ENCODE measurements at regions not wholly inside any gene's neighbourhood (a gene's known extent, or its start where the extent isn't known, plus 50 kb on each side); places are given as distances from the start of the nearest gene placed in this dataset.

DNA sequence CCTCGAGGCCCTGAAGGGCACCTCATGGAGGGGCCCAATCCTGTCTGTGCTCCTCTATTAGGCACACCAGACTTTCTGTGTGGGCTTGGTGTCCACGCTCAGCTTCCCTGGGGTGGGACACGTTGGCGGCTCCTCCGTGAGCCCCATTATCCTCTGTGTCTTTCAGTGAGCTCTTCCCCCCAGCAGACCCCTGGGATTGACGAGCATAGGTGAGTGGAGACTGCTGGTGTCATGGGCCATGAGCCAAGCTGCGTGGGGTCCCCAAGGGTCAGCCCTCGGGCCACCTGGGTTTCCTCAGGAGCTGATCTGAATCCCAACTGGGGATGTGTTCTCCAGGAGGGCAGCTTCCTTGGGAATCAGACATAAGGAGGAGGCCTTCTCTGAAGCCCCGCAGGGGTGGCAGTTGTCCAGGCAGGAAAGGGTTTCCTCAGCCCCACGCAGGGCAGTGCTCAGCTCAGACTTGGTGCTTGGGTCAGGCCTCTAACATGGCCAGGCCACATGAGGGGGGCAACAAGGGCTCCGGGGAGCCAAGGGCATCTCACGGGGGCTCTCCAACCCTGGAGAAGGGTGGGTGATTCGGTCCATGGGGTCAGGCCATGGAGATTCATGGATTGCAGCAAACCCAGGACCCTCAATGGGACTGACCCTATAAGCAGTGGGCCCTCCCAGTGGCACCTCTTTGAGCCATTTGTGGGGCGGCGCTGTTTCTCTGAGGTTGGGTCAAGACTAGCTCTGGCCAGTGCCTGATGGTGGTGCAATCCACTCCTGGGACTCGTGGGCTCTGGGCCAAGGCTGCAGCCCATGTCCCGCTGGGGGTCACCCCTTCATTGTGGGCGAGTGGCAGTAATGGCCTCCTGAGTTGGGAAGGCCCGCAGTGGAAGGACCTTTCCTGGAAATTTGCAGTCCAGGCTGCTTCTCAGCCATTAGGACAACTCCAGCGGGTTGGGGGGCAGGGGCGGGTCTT, 222.5 kb downstream of the SNRPN start:
- H2AK9ac ChIP-seq (replicated peaks; ENCODE audit: low read depth, low read length, poor library complexity), result no peak overlapping the region
- no peaks in the 10 kb centered on the region for H3K79me1 ChIP-seq (ENCODE audit: low read depth in 1 of 2, low read length in 2 of 2)
- H3K9me3 ChIP-seq (ENCODE audit: control insufficient read depth, insufficient read depth, low read length), result peaks cover 74% of the 10 kb centered on the region
- no peak overlapping the region for H2BK15ac ChIP-seq (ENCODE audit: low read depth, low read length)
- intact Hi-C loops (cut with micrococcal nuclease), result no loop called here
- no peak overlapping the region for H3K27ac ChIP-seq (ENCODE audit: insufficient read depth, low read length)
- no peak overlapping the region for H3K4ac ChIP-seq (ENCODE audit: low read depth, low read length)
- no peak overlapping the region for H2AFZ ChIP-seq (replicated peaks; ENCODE audit: low read length, poor library complexity)
- no peak overlapping the region for H4K8ac ChIP-seq (ENCODE audit: low read depth in 2 of 2, low read length in 2 of 2)
- H3K23ac ChIP-seq (ENCODE audit: low read depth, low read length), result no peak overlapping the region
- no TSS peak for BruUV-seq (replicated peaks)
- ATAC-seq (ENCODE audit: low read depth) (no peak), DNase-seq (no peak)
- no peak overlapping the region for H2AK5ac ChIP-seq (ENCODE audit: low read depth, low read length)
- H3K4me1 ChIP-seq (ENCODE audit: control insufficient read depth, insufficient read depth, low read length), result no peaks in the 10 kb centered on the region
- no peak overlapping the region for H3K14ac ChIP-seq (replicated peaks; ENCODE audit: low read depth, low read length)
- H3K4me3 ChIP-seq (ENCODE audit: insufficient read depth, low read depth, low read length), result no peak overlapping the region
- ChIA-PET POLR2A (ENCODE audit: unreplicated experiment) (no interaction called here), CTCF (no interaction called here)
- no peak overlapping the region for H3K9ac ChIP-seq (ENCODE audit: low read depth, low read length)
- TF ChIP-seq RFX5 (IDR thresholded peaks at IDR 0.05; ENCODE audit: low read depth, low read length) (no peak), NFE2L2 (IDR thresholded peaks at IDR 0.05; ENCODE audit: low read depth, low read length) (no peak), POLR2A (IDR thresholded peaks at IDR 0.05; ENCODE audit: low read depth, low read length) (no peak), MXI1 (IDR thresholded peaks at IDR 0.05; ENCODE audit: borderline replicate concordance, low read depth, low read length) (no peak), RCOR1 (IDR thresholded peaks at IDR 0.05; ENCODE audit: insufficient replicate concordance, low read length) (no peak)
- no peak overlapping the region for H3K4me2 ChIP-seq (ENCODE audit: low read depth, low read length)
- H2BK120ac ChIP-seq (ENCODE audit: low read depth, low read length), result no peak overlapping the region
- 36% methylated on average over 4 of the region's 21 CpGs; no CpG with 5 or more reads in 1 of the 2 experiments for WGBS, 2 experiments (ENCODE audit: extremely low coverage in 2 of 2, insufficient read length in 1 of 2)
- H4K5ac ChIP-seq (ENCODE audit: low read depth, low read length), result no peak overlapping the region
- no peaks in the 10 kb centered on the region for H4K20me1 ChIP-seq (ENCODE audit: insufficient read depth, low read length)
- in situ Hi-C loops (cut with MboI; ENCODE audit: low sequenced_read_pairs), result no loop called here
- no peak overlapping the region for H2BK20ac ChIP-seq (ENCODE audit: low read depth, low read length)
- no peak overlapping the region for H3K56ac ChIP-seq (ENCODE audit: extremely low read depth, insufficient read depth, low read length)
- H3K18ac ChIP-seq (ENCODE audit: low read depth, low read length), result no peak overlapping the region
- H3K9me1 ChIP-seq (ENCODE audit: insufficient read depth, low read length), result no peaks in the 10 kb centered on the region
- H4K91ac ChIP-seq (ENCODE audit: insufficient read depth, low read depth, low read length), result no peak overlapping the region
- H2BK5ac ChIP-seq (ENCODE audit: low read depth, low read length, poor library complexity, severe bottlenecking), result no peak overlapping the region
- dilution Hi-C loops (cut with HindIII; ENCODE audit: low sequenced_read_pairs, unreplicated experiment), result no loop called here
- H3K36me3 ChIP-seq (ENCODE audit: control insufficient read depth, insufficient read depth, low read length), result no peaks in the 10 kb centered on the region
- no peaks in the 10 kb centered on the region for H3K27me3 ChIP-seq (ENCODE audit: control insufficient read depth, insufficient read depth, low read length)
